ENCODE measurements at regions not wholly inside any gene's neighbourhood (a gene's known extent, or its start where the extent isn't known, plus 50 kb on each side); places are given as distances from the start of the nearest gene placed in this dataset.

DNA sequence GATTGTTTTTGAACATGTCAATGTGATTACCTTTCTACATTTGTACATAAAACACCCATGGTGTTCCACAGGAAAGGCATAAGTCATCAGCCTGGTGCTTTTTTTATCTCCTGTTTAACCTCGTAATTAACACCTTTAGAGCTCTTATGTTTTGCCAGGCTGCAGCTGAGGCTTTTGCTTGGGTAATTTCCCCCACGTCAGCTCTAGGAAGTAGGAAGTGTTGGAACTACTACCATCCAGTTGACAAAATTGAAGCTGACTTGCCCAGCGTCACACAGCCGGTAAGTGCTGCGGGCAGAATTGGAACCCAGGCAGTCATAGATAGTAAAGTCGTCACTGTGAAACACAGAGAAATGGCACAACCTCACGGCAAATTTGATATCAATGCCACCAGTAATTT, 86.6 kb upstream of the BMP2 start:
- WGBS (ENCODE audit: missing lambda C conversion rate): 36% methylated on average over 7 of the region's 7 CpGs
- ChIA-PET POLR2A (no interaction called here), CTCF (interaction anchor here (1.2 kb wide), 2 partner anchors 12 to 14 kb away, joined by 3 read pairs; no protein-coding TSS in a partner anchor)
- FAIRE-seq: no peak
- no peaks in the 10 kb centered on the region for H3K9me3 ChIP-seq
- H3K4me3 ChIP-seq: no peak overlapping the region
- ATAC-seq: no peak
- H3K4me2 ChIP-seq: no peak overlapping the region
- no peaks in the 10 kb centered on the region for H3K4me1 ChIP-seq
- DNase-seq (ENCODE audit: low read depth in 1 of 2, low spot score in 1 of 2): no peak
- TF ChIP-seq KDM5A (IDR thresholded peaks at IDR 0.05) (no peak), MYC (IDR thresholded peaks at IDR 0.05; ENCODE audit: borderline replicate concordance, low read length) (no peak), ELK1 (IDR thresholded peaks at IDR 0.05; ENCODE audit: low read depth, low read length) (no peak), CEBPB (IDR thresholded peaks at IDR 0.05) (no peak), ATOH8 (CRISPR knock-in tag; IDR thresholded peaks at IDR 0.05; ENCODE audit: low read depth) (no peak), POLR2AphosphoS2 (conservative IDR thresholded peaks at IDR 0.05; ENCODE audit: low read length) (no peak), USF2 (IDR thresholded peaks at IDR 0.05) (no peak), HOXB5 (CRISPR knock-in tag; IDR thresholded peaks at IDR 0.05) (no peak), NPAS2 (CRISPR knock-in tag; IDR thresholded peaks at IDR 0.05; ENCODE audit: borderline replicate concordance) (no peak)
- no peak overlapping the region for H3K27ac ChIP-seq

GRCh38 chr20:6680441-6680840, 87.0 kb upstream of the BMP2 start:
- POLR2A ChIA-PET: no interaction called here
- no peak for ATAC-seq
- TF ChIP-seq ZC3H11A (IDR thresholded peaks at IDR 0.05) (no peak), POLR2AphosphoS2 (conservative IDR thresholded peaks at IDR 0.05; ENCODE audit: low read length) (no peak), HEYL (CRISPR knock-in tag; IDR thresholded peaks at IDR 0.05) (no peak), ZSCAN20 (CRISPR knock-in tag; IDR thresholded peaks at IDR 0.05) (no peak), EP300 (IDR thresholded peaks at IDR 0.05) (no peak), HOXB5 (CRISPR knock-in tag; IDR thresholded peaks at IDR 0.05) (no peak), KDM1A (IDR thresholded peaks at IDR 0.05; ENCODE audit: low read depth) (no peak), KDM5A (IDR thresholded peaks at IDR 0.05) (no peak), HOXA7 (CRISPR knock-in tag; IDR thresholded peaks at IDR 0.05) (no peak), ZNF302 (CRISPR knock-in tag; IDR thresholded peaks at IDR 0.05) (no peak), MAFK (IDR thresholded peaks at IDR 0.05; ENCODE audit: partially characterized antibody) (no peak), ELK1 (IDR thresholded peaks at IDR 0.05; ENCODE audit: low read depth, low read length) (no peak), CEBPB (IDR thresholded peaks at IDR 0.05) (no peak)
- TF ChIP-seq, protein P1, sequence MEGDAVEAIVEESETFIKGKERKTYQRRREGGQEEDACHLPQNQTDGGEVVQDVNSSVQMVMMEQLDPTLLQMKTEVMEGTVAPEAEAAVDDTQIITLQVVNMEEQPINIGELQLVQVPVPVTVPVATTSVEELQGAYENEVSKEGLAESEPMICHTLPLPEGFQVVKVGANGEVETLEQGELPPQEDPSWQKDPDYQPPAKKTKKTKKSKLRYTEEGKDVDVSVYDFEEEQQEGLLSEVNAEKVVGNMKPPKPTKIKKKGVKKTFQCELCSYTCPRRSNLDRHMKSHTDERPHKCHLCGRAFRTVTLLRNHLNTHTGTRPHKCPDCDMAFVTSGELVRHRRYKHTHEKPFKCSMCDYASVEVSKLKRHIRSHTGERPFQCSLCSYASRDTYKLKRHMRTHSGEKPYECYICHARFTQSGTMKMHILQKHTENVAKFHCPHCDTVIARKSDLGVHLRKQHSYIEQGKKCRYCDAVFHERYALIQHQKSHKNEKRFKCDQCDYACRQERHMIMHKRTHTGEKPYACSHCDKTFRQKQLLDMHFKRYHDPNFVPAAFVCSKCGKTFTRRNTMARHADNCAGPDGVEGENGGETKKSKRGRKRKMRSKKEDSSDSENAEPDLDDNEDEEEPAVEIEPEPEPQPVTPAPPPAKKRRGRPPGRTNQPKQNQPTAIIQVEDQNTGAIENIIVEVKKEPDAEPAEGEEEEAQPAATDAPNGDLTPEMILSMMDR (IDR thresholded peaks at IDR 0.05): no peak
- TF ChIP-seq, protein P2, sequence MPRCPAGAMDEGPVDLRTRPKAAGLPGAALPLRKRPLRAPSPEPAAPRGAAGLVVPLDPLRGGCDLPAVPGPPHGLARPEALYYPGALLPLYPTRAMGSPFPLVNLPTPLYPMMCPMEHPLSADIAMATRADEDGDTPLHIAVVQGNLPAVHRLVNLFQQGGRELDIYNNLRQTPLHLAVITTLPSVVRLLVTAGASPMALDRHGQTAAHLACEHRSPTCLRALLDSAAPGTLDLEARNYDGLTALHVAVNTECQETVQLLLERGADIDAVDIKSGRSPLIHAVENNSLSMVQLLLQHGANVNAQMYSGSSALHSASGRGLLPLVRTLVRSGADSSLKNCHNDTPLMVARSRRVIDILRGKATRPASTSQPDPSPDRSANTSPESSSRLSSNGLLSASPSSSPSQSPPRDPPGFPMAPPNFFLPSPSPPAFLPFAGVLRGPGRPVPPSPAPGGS (IDR thresholded peaks at IDR 0.05): no peak
- no peak overlapping the region for H3K4me2 ChIP-seq
- CTCF ChIA-PET: interaction anchor here (1.2 kb wide), 1 partner anchor 14 kb away, joined by 3 read pairs; no protein-coding TSS in a partner anchor
- FAIRE-seq: no peak
- no peak overlapping the region for H3K4me3 ChIP-seq
- no peaks in the 10 kb centered on the region for H3K9me3 ChIP-seq
- 2% methylated on average over 2 of the region's 2 CpGs for WGBS (ENCODE audit: missing lambda C conversion rate)
- no peaks in the 10 kb centered on the region for H3K4me1 ChIP-seq
- no peak overlapping the region for H3K27ac ChIP-seq
- DNase-seq (ENCODE audit: low read depth in 1 of 2, low spot score in 1 of 2): no peak

All from A549 (cell line).